Midbrain (tissue), 1 donor: ENCODE measurements at regions not wholly inside any gene's neighbourhood (a gene's known extent, or its start where the extent isn't known, plus 50 kb on each side); places are given as distances from the start of the nearest gene placed in this dataset.

Experiments
- DNase-seq: peaks from one replicate; lab custom pipeline; 2025; lab: John Stamatoyannopoulos, UW

DNA sequence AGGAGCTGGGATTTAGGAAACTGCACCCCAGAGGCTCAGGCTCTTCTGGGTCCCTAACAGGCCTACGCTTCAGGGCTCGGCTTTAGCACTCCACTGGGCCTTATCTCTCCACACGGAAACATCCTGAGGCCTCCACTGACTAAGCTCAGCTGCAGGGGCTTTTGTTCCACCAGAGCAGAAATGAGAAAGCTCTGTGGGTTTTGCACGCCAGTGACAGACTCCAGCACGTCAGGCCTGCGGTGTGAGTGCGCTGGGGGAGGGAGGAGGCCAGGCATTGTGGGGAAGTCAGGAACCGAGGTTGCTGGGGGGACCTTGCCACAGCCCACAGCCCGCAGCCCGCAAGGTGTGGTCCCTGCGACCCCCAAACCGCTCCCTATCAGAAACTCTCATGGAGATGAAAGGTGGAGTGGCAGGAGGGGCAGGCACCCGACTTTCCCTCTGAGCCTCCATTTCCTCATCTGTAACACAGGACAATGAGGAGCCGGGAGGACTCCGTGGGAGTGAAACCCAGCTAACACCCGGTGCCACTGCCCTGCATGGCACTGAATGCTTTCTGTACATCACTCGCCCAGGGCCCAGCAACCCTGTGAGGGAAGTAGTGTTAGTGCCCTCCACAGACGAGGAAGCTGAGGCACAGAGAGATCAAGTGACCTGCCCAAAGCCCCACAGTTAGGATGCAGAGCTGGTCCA lies 106.5 kb downstream of the TPRA1 start:
- no peak for DNase-seq

DNA sequence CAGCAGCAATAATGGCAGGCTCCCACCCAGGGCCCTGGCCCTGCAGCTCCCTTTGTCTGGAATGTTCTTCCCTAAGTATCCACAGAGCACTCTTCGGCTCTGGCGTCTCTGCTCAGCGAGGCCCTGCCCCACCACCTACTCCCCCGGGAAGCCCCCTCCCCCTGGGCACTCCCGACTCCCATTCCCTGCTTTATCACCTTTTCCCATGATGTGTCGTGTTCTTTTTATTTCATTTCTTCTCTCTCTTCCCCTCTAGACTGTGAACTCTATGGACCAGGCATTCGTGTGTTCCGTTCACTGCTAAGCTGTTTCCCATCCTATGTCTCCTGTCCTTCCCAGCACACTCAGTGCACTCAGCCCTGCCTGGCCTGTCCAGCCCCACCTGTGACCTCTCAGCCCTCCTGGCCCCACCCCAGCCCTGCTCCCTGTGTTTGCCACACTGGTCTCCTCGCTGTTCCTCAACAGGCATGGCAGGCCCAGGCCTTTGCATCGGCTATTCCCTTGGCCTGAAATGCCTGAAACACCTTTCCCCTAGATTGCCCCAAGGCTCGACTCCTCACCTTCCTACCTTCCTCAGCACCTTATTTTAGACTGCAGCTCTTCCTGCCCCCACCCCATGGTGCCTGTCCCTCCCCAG lies 107.4 kb downstream of the TPRA1 start:
- no peak for DNase-seq

DNA sequence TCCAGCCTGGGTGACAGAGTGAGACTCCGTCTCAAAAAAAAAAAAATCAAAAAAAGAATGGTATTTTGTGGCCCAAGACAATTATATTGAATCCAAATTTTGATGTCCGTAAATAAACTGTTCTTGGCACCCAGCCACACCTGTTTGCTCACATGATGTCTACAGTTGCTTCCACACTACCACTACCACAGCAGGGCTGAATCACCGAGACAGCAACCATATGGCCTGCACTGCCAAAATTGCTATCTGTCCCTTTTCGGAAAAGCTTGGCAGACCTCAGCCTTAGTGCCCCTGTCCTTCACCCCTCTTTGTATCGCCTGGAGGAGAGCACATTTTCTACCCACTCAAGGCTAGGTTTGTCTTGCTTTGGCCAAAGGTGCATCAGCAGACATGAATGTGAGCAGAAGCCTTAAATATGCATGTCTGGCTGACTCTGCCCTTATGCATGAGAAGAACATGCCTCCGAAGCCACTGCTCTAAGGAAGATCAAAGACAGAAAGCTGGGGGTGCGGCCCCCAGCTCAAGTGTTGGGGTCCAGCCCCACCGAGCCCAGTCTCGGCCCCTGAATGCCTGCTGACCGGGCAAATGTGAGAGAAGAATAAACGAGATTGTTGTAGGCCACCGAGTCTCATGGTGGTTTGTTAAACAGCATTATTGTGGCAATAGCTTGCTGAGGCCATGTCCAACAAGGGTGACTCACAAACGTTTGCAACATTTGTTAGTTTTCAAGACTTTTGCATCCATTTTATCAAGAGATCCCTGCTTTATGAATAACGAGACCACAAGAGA lies 108.1 kb downstream of the TPRA1 start:
- no peak for DNase-seq

DNA sequence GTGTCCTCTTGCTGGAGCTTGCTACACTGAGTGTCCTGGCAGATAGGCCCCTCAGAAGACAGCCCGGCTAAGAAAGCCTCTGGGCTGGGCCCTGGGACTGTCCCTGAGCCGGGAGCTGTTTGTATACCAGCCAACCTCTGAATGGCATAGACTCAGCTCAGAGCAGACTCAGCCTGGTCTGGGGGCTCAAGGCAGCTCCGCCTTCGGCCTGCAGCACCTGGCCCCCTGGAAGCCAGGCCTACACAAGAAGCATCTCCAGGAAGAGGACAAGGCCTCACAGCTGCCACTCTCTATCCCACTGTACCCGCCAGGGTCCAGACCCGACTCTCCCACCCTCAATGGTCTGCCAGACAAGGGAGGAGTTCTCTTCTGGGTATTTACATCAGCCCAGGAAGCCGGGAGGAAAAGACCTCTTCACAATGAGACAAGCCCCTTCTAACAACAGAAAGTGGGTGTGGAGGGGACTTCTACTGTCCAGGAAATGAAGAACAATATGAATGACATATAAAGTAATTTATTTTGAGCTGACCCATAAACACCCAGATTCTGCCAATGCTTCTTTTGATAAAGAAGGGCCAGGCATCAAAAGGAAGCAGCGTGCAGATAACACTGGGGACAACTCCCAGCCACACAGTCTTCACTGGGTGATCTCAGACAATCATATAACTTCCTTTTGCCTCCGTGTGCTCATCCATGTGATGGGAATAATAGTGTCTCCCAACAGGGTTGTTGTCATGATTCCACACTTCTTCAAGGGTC lies 110.2 kb downstream of the TPRA1 start:
- DNase-seq = no peak

DNA sequence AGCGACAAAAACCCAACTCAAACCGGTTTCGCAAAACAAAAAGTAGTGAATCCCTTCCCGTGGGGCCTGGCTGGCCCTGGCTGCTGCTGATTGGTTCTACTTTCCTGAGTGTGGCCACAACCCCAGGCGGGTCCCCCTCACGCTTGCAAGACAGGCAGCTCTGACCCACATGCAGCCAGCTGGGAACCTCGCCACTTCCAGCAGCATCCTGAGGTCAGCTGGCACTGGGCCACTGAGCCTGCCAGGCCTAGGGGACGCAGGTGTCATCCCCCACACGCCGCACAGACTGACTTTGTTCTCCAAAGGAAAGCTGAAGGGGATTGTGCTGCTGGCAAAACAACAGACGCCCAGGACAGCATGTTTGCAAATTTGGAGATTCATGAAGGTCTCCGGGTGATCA lies 111.1 kb downstream of the TPRA1 start:
- no peak for DNase-seq

DNA sequence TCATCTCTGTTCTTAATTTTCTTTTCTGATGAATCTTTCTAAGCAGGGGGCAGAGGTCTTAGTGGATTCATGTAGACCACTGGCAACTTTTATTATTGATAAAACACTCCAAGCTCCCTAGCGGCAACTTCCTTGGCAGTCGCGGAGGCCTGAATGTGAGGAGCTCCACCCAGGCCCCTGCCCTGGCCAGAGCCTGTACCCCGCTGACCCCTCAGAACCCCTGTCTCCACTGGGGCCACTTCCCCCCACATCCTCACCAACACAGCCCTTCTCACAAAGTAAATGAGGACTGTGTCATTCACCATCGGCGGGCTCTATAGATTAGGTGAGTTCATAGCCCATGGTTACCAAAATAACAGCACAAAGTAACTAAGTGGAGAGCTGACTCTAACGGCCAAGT lies 111.6 kb downstream of the TPRA1 start:
- no peak for DNase-seq

DNA sequence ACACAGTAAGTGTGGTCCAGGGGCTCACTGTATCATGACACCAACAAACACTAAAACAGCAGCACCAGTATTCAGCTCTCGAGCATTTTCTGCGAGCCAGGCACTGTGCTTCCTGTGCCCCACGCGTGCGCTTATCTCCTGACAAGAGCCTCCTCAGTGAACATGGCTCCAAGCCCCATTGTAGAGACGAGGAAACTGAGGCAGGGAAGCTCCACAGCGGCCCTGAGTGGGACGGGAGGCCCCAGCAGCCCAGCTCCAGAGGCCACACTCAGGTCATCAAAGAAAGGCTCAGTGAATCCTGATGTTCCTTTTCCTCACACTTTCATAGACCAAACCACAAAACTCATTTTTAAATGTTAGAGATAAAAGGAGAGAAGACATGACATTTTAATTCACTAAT lies 113.1 kb downstream of the TPRA1 start:
- no peak for DNase-seq

DNA sequence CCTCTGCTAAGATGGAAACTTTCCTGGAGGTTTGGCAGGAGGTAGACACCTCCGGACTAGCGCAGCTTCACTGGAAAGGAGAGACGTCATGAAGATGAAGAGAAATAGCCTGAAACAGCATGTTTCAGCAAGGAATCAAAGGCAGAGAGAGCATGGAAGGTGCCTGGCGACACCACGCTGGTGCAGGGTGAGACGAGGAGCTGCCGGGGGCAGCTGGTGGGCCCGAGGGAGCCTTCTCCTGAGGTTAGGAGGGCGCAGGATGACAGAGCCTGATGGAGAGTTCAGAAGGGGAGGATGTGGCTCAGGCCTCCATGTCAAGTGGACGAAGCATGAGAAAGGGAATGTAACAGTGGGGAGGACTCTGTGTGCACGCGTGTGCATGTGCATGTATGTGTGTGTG lies 113.6 kb downstream of the TPRA1 start:
- no peak for DNase-seq

DNA sequence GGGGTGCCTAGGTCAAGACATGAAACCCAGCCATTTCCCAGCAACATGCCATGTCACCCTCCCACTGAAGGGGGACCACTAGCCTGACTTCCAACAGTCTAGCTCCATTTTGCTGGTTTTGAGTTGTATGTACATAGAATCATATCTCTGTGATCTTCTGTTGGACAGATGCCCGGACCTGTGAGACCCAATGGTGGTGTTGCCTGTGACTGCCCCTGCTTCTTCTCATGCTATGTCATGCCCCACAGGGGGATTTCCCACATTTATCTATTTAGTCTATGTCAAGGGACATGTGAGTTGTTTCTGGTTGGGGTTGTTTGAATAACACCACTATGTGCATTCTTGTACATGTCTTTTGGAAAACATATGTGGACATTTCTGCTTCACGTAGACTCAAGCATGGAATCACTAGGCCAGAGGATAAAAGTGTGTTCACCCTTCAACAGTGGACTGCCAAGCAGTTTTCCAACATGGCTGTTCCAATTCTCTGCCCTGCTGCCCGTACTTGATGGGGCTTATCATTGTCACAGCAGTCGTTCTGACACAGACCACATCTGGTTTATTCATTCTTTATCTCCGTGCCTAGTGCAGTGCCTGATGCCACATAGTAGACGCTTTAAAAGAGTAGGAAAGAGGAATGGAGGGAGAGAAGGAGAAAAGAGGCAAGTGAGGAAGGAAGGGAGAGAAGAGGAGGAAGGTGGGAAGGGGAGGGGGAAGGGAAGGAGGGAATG lies 114.4 kb downstream of the TPRA1 start:
- DNase-seq = no peak

DNA sequence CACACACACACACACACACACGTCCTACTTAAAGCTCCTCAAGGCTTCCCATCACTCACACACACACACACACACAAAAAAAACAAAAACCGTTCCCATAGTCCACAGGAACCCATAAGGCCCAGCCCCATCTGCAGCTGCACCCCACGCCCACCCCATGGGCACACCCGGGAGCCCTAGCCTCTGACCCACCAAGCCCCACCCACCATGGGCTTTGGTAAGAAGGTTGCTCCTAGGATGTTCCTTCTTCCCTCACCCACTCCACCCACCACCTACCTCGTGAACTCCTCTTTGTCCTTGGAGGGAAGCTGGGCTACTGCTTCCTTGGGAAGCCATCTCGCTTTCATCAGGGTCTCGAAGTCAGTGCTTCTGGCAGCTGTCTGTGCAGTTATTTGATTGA lies 115.1 kb downstream of the TPRA1 start:
- DNase-seq = no peak

DNA sequence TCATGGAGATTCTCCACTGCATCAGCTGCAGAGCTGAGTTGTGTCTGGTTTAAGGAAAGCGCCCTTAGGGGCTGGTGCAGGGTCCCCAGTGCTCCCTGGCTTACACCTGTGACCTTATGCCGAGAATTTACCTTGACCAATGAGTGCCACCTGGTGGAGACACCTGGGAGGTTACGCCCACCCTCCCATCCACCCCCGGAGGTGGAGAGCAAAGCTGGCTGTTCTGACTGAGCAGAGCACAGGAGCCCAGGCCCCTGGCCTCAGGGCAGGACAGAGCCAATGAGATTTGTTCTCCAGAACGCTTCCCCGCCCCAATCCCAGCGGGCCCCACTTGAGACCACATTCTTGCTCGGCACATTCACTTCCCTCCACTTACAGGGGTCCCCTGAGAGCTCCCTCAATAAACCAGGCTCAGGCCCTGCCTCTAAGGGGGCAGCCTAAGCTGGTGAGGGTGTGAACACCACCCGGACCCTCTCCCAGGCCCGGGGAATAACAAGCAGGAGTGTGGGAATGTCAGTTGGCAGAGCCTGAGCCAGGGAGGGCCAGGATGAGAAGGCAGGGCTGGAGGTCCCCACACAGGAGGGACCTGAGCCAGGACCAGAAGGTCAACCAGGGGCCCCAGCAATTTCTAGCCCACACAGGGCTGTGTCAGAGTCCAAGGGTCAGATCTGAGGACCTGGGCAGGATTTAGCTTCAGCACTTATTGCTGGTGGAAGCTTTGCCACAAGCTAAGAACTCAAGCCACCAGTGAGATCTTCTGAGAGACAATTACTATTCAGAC lies 117.1 kb downstream of the TPRA1 start:
- no peak for DNase-seq

DNA sequence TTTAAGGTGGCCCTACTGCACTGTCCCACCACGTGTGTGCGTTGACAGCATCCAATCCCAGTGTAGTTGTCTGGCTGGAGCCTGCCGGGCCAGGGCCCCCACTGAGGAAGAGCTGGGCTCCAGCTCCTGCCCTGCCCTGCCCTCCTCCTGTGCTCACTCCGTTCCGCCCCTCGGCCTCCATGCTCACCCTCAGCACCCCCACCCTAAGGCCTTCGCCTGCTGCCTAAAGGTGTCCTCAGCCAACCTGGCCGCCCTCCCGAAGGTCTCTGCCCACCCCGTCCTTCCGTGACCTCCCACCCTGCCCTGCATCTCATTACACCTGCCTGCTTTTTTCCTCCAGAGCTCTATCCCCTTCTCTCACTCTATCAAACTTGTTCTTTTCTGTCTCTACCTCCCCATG lies 118.0 kb downstream of the TPRA1 start:
- DNase-seq = no peak

DNA sequence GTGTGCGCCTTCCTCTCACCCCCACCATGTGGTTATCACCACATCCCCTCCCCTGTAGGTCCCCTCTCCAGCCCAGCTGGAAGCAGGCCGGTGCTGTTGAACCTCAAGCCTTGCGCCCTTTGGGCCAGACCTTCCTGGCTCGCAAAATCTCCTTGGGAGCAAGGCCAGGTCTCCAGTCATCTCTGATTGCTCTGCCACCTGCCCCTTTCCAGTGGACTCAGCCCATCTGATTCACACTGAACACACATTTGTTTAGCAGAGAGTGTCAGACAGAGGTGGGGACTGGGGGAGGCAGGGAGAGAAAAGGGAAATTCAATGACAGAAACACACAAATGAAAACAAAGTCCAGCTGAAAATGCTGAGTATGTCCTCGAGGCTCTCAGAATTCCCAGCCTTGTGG lies 119.4 kb downstream of the TPRA1 start:
- DNase-seq = no peak

DNA sequence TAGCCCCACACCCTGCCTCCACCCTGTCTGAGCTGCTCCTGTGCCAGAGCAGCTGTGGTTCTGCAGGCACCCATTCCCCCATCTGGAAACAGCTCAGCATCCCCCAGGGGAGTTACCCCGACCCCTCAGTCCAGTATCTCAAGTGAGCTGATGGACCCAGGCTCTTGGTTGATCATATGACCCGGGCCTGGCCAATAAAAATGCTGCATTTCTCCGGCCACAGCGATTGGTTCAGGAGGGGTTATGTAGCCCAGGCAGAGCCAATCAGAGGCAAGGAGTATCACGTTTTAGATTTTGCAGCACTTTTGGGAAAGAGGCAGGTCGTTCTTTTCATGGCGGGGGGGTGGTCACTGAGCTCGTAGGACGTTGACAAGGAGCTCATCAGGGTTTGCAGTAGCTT lies 120.8 kb downstream of the TPRA1 start:
- no peak for DNase-seq

DNA sequence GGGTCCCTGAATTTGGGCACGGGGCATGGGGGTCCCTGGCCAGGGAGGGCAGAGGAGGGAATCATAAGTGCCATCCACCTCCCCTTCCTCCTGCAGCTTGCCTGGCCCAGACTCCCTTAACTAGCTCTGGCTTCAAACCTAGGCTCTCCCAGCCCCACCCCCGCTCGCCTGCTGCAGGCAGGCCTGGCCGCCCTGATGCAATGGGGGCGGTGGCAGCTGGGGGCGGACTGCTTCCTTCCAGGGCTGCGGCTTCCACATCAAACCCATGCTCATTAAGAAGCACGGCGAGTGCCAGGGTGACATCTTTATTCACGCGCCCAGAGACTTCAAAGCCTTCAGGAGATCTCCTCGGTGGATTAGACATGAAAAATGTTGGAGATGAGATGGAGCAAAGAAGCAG lies 123.1 kb downstream of the TPRA1 start:
- no peak for DNase-seq

DNA sequence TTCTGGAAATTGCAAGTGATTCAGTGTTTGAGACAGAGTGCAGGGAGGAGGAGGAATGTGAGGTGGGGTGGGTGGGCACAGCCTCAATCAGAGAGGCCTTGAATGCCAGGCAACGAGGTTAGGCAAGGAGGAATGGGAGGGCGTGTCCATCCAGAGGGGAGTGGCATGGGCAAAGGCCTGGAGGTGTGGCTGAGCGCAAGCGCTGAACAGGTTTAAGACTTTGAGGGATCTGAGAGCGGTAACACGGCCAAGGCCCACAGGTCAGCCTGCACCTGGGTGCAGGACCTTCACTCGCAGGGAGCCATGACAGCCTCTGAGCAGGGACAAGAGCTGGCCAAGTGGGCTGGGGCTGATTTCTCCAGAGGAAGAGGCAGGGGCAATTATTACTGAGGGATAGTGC lies 125.9 kb downstream of the TPRA1 start:
- no peak for DNase-seq

DNA sequence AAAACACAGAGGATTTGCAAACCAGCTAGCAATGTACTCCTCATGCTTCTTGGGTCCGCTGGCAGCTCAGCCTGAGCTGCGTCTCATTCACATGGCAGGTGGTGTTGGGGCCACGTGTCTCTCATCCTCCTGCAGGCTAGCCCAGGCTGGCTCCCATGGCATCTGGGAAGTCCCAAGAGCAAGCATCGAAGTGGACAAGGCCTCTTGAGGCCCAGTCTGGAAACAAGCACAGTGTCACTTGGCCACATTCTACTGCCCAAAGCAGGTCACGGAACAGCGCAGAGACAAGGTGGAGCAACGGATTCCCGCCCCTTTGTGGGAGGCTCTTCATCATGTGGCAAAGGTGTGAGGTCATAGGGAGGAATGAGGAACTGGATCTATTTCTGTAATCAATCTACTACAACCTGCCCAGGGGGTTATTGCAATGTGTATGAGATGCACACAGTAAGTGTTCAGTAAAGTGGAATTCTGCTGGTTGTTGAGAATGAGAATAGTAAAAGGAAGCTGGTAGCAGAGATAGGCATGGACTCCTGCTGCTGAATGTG lies 128.3 kb downstream of the TPRA1 start:
- no peak for DNase-seq

DNA sequence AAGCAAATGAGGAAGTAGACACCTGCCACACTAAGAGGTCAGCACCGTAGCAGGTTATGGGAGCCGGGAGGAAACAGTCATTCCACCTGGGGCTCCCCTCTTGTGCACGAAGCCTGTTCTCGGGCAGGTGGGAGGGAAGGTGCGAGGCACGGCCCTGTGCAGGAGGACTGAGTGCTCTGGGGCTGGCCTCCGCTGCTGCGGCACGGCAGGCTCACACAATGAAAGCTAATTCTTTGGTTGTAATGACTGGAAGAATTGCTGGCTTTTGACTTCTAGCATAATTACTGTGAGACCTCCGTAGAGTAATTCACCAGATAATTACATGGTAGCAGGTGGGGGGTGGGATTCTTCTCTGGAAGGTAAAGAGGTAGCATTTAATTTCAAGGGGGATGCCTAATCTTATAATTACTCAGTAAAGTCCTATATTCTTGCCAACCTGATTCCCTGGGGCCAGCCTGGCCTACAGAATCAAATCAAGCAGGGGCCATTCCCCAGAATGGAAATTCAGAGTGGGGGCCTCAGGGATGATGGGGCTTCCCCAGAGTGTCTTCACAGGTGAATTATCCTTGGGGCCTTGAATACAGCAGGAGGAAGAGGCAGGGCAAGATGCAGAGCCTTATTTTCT lies 129.1 kb downstream of the TPRA1 start:
- no peak for DNase-seq

DNA sequence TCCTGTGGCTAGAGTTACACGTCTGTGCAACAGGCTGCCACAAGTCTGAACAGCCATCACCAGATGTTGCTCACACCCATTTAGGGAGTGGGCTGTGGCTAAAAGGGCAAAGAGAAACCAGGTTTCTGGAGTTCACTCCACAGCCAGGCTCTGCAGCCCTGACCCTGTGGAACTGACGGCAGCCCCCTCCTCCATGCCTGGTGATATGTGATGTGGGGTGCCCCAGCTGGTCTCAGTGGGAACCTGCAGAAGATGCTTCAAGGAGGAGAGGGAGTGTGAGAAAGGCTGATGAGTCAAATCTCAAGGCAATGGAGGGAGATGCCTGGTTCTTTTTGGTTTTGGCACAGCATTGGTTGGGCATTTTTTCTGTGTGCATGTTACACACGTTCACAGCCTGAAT lies 130.6 kb downstream of the TPRA1 start:
- DNase-seq = no peak
